ENCODE measurements at regions not wholly inside any gene's neighbourhood (a gene's known extent, or its start where the extent isn't known, plus 50 kb on each side); places are given as distances from the start of the nearest gene placed in this dataset.

- TF ChIP-seq PRDM10 (CRISPR knock-in tag; IDR thresholded peaks at IDR 0.05; ENCODE audit: low read depth) (peak; percentile 88), ZNF605 (CRISPR knock-in tag; IDR thresholded peaks at IDR 0.05) (peak; percentile 87), MYNN (CRISPR knock-in tag; IDR thresholded peaks at IDR 0.05; ENCODE audit: low read depth) (no peak), FOXP4 (CRISPR knock-in tag; IDR thresholded peaks at IDR 0.05) (peak; percentile 61), ZNF572 (CRISPR knock-in tag; IDR thresholded peaks at IDR 0.05) (0 out of 2 replicates have a peak, but pooled peaks have one; percentile 11), MAFG (CRISPR knock-in tag; IDR thresholded peaks at IDR 0.05) (no peak), ZNF275 (CRISPR knock-in tag; IDR thresholded peaks at IDR 0.05; ENCODE audit: borderline replicate concordance) (peak; percentile 37; the same call in 1 of the 2 replicates), FOXO1 (CRISPR knock-in tag; IDR thresholded peaks at IDR 0.05) (peak; percentile 49; the same call in 1 of the 2 replicates), ZMAT3 (CRISPR knock-in tag; conservative IDR thresholded peaks at IDR 0.05) (0 out of 2 replicates have a peak, but pooled peaks have one; percentile 24), PHF20 (CRISPR knock-in tag; IDR thresholded peaks at IDR 0.05) (peak; percentile 18; the same call in 1 of the 2 replicates), ZNF414 (CRISPR knock-in tag; IDR thresholded peaks at IDR 0.05) (peak; percentile 72; the same call in 1 of the 2 replicates), RXRA (CRISPR knock-in tag; IDR thresholded peaks at IDR 0.05) (peak; percentile 43; the same call in 1 of the 2 replicates), ZNF770 (CRISPR knock-in tag; IDR thresholded peaks at IDR 0.05) (0 out of 2 replicates have a peak, but pooled peaks have one; percentile 5), ZBTB38 (CRISPR knock-in tag; IDR thresholded peaks at IDR 0.05) (peak; percentile 91), GATAD1 (CRISPR knock-in tag; IDR thresholded peaks at IDR 0.05) (0 out of 2 replicates have a peak, but pooled peaks have one; percentile 34), ZNF768 (CRISPR knock-in tag; IDR thresholded peaks at IDR 0.05) (peak; percentile 32; the same call in 1 of the 2 replicates), HES4 (CRISPR knock-in tag; IDR thresholded peaks at IDR 0.05; ENCODE audit: borderline replicate concordance) (0 out of 2 replicates have a peak, but pooled peaks have one; percentile 28)
These were observed 141.1 kb downstream of the TOMM20 start (continued) for GRCh38 chr1:234987415-234988154.
